NCI-H146 treated with DMSO at 0.1 percent for 48 hours (cell line): ENCODE measurements at regions not wholly inside any gene's neighbourhood (a gene's known extent, or its start where the extent isn't known, plus 50 kb on each side); places are given as distances from the start of the nearest gene placed in this dataset.

ENCODE experiments used
- DNase-seq: peaks from one replicate; lab custom pipeline; 2025; ENCODE audit not compliant: unreplicated experiment; lab: John Stamatoyannopoulos, UW

DNA sequence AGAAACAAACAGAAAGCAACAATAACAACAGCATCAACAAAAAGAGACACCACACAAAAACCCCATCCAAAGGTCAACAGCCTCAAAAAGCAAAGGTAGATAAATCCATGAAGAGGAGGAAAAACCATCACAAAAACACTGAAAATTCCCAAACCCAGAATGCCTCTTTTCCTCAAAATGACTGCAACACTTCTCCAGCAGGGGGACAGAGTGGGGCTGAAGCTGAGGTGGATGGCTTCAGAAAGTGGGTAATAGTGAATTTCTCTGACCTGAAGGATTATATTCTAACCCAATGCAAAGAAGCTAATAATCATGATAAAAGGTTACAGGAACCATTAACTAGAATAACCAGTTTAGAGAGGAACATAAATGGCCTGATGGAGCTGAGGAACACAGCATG, 888.2 kb downstream of the RAB28 start:
- no peak for DNase-seq

DNA sequence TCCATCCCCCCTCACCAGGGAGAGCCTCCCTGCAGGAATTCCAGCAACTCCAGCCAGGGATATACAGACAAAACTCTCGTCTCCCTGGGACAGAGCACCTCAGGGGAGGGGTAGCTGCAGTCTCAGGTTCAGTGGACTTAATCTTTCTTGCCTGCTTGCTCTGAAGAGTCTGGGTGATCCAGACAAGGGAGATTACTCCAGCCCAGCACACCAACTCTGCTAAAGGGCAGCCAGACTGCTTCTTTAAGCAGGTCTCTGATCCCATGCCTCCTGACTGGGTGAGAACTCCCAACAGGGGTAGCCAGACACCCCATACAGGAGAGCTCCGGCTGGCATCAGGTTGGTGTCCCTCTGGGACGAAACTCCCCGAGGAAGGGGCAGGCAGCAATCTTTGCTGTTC, 888.7 kb downstream of the RAB28 start:
- DNase-seq = no peak

DNA sequence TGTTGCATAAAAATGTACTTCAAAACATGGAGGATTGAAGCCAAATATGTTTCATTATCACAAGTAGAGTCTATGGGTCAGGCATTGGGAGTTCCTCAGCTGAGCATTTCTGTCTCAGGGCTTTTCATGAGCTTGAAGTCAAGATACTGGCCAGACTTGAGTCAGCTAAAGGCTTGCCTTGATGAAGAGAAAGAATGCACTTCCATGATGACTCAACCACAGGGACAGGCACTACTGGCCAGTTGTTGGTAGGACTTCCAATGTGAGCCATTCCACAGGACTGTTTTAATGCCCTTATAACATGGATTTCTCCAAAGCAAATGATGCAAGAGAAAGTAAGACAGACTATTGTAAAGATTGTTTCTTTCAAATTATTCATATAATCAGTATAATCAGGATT, 895.6 kb downstream of the RAB28 start:
- no peak for DNase-seq

DNA sequence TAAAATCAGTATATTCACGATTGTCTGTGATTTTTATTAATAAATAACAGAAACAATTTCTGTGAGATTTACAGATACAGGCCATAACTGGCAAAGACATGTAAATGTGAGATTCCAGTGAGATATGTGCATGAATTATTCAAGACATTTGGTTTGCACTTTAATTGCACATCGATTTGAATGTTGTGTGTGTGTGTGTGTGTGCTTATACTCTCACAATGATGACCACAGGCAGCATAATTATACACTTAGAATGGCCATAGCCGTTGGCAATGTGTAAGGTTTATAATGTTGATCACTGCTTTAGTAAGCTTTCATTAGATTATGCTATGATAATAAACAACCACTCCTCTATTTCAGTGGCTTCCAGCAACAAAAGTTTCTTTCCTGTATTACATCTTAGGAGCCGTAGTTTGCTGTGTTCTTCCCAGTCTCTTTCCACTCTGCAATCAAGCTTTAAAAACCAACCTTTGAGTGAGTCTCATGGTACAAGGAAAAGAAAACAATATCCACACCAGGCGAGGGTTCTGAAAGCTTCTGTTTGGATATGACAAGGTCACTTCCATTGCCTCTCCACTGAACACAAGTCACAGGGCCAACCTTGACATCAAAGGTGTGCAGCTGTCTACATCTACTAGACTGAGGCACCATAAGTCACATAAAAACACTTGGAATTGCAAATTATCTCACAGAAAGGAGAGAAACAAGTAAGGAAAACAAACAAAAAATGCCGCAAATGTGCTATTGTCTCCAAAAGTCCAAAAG, 897.7 kb downstream of the RAB28 start:
- no peak for DNase-seq

DNA sequence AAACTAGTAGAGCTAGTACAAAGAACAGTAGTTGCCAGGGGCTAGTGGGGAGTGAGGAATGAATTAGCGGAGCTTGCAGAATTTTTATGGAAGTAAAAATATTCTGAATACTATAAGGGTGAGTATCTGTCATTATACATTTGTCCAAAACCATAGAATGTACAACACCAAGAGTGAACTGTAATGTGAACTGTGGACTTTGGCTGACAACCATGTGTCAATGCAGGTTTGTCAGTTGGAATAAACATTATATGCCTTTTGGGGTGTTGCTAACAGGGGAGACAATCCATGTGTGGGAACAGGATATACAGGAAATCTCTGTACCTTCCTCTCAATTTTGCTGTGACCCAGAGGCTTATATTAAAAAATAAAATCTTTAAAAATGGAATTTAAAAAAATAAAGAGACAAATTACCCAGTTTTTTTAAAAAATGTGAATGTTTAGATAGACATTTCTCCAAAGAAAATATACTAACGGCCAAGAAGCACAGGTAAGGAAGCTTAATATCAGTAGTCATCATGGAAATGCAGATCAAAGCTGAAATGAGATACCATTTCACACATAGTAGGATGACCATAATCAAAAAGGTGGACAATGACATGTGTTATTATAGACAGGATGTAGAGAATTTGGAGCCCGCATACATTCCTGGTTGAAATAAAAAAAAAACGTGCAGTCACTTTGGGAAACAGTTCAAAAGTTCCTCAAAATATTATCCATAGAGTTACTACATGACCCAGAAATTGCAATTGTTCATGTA, 899.8 kb downstream of the RAB28 start:
- DNase-seq = no peak

DNA sequence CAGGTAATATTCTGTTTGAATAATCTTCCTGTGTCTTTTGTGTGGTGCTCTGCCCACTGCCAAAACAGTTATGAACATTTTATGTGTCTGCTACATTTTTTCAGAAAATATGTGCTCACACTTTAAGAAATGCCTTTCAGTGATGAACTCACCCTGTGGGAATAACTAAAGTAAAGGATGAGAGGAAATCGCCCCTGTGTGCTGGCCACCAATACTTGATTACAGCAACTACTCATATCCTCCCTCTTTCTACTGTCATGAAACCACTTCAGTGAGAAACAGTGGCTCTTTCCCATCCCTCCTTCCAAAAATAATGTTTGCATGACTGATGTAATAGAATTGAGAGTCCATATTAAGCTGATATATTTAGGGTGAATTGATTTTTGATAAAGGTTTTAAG, 900.9 kb downstream of the RAB28 start:
- DNase-seq = no peak

DNA sequence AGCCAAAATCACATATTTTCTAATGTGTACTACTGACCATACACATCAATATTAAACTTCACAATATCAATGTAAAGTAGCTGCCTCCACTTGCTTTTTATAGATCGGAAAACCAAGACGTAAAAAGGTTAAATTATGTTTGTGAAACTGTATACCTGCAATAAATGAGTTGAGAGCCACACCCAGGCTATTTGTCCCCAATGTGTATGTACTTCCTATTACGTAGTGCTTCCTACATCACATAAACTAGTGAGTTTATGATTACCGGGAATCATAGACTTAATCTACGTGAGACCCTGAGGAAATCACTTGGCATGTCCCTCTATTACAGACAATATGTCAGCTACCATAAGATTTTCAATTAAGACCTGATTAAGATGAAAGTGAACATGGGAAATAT, 903.4 kb downstream of the RAB28 start:
- DNase-seq = no peak

DNA sequence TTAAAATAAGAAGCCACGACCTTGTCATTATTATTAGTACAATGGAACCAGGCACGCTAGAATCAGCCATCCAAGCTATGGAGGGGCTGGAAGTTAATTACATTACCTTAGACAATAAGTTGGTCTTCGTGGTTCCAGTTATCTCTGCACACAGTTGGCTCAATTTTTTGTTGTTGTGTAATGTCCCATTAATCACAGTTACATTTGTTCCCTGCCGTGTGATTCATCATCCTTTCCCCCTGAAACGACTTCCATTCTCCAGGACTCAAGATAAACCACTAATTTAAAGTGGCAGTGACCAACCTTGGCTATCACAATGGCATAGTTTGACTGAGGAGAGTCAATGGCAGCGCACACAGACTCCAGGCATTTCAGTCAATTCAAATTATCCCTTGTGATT, 905.0 kb downstream of the RAB28 start:
- DNase-seq = no peak

DNA sequence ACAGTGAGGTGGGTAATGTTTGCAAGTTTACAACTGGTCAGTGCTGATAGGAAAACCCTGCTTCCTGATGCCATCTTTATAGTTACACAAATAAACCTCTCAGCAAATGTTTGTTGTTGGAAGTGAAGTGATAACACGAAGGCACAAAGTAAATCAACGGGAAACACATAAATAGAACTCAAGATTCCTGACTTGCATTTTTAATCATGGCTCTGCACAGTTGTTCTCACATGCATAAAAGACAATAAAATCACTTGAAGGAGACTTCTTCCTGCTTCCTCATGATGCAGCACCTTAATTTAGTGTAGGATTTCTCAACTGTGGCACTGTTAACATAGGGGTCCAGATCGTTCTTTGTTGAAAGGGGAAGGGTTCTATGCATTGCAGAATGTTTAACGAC, 907.7 kb downstream of the RAB28 start:
- DNase-seq = no peak

DNA sequence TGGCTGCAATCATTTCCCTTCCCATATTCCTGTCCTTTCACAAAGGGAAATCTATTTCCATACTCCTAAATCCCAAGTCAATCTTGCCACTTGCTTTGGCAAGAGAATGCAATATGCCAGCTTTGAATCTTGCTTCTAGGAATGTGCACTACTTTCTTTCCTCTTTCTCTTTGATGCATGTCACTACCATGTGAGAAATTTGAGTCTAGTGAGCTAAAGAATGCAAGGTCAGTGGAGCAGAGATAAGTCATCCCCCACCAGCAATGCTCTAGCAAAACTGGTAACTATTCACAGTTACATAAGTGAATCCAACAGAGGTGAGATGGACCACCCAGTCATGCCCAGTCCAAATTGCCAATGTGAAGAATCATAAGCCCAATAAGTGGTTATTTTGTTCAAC, 910.4 kb downstream of the RAB28 start:
- no peak for DNase-seq

DNA sequence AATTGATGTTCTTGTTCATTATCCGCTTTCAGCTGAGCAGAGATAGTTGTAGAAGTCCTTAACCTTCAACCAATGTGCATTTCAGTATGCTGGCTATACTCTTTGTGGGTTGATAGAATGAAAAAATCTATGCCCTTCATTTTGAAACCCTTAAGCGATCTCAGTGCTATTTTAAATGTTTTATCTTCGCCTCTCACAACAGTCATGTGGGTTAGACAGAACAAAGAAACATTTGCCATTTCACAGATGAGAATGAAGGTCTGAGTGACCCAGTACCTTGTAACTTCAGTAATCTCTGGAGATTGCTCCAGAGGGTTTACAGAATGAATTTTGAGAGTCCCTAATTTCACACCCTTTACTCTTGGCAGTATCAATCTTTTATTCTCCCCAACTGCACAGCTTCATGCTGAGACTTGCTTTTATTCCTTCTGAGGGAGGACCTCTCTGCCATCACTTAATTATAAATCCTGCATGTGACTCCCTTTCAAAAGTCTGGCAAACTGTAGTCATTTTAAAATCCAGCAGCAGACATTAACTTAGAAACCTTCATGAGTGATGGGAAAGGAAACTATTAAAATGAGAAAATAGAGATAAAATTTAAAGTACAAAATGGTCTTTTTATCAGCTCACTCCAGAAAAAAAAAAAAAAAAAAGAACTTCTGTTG, 921.5 kb downstream of the RAB28 start:
- DNase-seq = no peak

DNA sequence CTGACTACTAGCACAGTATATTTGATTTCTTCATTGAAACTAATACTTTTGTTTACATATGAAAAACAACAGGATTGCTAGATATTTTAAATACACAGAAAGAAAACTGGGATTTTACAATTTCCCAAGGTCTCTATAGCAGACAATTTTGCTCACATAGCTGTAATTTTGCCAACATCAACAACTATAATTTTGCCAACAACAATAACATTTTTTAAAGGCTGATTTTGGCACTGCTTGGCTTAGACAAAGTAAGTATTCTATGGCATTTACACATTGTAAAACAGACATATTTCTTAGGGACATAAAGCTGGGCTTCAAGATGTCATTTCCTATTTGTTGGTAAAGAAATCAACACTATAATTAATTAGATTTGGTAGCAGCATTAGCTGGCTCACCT, 922.1 kb downstream of the RAB28 start:
- no peak for DNase-seq

DNA sequence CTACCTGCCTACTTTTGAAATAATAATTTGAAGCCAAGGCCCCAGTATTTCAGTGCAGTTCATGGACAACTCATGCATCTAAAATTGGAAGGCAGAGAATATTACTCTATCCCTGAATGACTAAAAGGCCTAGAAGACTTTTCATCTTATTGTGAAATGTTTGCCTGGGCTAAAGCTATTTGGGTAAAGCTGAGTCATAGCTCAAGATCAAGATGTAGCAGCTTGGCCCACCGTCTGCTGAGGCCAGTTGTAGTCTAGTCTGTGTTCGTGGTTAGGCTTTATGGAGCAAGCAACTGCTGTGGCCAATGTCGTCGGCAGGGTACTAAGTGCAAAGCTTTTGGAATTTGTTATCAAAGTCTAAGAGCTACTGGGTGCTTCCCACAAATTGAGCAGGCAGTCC, 929.1 kb downstream of the RAB28 start:
- no peak for DNase-seq

DNA sequence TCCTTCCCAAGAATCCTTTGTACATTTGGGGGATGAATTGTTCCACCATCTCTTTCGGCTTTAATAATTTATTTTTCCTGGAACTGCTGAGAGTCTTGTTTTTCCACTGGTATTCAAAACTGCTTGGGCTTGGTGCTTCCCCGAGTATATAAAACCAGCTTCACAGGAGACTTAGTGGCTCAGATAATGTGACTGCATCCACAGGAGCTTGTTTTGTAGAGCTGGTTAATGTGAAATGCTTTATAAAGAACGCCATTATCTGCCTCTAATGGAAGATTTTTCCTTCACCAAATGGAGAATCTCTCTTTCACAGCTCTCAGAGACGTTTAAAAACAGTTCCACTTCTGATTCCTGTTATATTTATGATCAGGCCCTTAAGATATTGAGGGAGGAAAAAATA, 935.5 kb downstream of the RAB28 start:
- no peak for DNase-seq

DNA sequence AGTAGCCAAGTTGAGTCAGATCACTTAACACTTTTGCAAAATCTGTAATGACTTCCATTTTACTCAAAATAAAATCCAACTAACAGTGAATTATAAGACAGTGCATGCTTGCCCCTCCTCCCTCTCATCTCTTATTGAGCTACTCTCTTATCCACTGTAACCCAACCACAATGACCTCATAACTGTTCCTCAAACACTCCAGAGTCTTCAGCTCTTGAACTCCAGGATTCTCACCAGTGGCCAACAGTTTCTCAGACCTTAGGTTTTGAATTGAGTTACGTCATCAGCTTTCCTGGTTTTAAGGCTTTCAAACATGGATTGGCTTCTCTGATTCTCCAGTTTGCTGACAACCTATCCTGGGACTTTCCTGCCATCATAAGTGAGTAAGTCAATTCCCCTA, 938.3 kb downstream of the RAB28 start:
- DNase-seq = no peak

DNA sequence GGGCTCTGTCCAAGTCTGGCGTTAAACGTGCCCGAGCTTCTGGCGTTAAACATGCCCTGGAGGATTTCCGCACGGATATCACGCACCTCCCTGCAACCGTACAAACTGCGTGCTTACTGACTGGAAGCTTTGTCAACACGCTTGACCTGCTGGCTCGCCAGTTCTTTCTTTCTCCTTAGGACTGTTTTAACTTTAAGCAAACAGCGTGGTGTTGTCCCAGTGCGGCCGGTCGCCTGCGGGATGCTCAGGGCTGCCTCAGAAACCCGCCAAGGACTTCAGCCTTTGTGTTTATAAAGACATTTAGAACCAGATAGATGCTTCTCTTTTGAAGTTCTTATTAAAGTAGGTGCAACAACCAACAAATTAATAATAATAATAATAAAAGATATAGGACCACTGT, 946.0 kb downstream of the RAB28 start:
- no peak for DNase-seq

DNA sequence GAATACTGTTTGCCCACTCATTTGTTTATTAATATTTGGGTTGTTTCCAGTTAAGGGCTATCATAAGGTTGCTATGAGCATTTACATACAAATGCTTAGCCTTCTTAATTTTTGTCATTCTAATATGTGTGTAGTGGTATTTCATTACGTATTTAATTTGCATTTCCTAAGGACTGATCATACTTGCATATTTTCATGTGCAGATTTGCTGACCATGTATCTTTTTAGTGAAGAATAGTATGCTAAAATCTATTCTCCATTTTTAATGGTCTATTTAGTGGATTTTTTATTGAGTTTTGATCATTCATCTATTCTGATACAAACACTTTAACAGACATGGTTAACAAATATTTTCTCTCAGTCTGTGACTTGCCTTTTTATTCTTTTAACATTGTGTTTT, 949.5 kb downstream of the RAB28 start:
- DNase-seq = no peak

DNA sequence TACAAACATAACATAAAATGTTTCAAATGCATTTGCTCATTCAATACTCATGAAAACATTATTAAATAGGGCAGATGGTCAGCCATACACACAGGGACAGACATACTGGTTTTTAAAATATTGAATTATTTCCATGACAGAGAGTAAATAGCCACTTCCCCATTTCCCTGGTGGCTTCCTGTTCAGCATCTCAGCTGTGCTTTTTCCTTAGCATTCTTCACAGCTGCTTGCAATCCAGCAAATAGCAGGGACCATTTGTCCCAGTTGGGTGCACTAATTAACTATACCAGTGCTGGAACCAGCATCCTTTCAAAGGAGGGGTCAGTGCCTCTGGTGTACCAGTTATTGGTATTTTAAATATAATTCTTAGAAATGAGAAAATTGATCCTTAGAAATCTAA, 964.7 kb downstream of the RAB28 start:
- no peak for DNase-seq

DNA sequence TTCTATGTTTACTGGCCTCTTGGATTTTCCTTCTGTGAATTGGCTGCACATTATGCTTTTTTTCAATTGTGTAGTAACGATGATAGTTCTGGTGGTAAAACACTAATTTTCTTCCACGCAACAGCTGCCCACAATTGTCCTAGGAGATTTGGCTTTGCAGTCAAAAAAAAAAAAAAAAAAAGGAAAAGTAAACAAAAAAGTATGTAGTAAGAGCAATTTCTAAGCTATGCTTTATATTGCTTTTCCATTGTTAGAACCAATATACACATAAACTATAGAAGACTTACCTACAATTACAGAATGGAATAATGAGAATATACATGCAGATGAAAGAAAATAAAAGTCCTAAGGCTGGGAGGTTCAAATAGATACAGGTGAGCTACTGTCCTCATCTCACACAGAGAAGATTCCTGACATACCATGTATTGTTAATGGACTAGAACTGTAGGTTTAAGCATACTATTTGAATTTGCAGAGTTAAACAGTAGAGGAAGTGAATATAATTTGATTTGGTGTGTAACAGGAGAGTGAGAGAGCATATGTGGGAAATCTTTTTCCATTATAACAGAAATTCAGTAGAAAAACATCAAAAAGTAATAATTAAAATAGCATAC, 976.2 kb downstream of the RAB28 start:
- no peak for DNase-seq

DNA sequence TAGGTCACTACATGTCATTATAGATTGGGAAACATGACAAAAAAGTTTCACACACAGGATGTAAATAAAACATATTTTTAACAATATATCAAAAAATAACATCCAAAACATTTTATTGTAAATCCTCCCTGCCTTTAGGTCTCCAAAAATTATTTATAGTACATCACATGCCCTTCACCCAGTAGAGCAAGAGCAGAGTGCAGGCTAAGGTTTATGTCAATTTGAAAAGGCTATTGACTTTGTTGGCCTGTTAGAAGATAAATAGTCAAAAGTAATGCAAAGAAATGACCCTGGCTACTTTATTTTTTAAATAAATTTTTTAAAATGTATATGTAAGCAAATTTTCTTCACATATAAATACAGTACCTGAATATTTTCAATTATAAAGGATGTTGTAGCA, 983.7 kb downstream of the RAB28 start:
- no peak for DNase-seq

DNA sequence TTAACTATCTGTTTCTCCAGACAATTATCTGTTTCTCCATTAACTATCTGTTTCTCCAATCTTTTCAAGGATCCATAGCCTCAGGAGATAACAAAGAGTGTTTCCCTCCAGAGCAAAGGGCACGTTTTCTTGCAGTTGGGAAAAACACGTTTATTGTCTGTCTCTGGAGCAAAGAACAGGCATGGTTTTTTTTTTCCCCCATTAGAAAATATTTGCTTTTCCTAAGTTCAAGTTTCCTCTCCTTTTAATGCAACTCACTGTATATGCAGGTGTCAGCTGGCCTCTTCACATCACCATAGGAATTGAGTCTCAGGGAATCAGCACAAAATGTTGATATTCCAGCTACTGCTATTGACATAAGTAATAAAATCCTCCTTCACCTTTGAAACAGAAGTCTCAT, 984.4 kb downstream of the RAB28 start:
- DNase-seq = no peak

DNA sequence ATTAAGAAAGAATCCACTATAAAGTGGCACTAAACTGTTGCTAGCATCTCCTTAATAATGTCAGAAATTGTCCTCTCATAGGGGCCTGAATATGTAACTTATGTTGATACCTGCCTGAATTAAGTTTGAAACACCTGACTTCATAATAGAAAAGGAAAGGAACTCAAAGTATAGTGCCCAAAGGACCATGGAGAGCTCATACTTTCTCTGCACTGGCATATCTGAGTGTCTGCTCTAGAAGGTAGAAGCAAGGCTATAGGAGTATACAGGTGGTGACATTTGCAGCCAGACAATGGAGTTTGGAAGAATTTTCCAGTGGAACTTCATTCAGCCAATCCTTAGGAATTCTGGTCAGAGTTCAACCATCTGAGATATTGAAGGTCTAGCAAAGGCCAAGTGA, 988.9 kb downstream of the RAB28 start:
- no peak for DNase-seq
